HL-60/S4 (cell line): ENCODE measurements at regions not wholly inside any gene's neighbourhood (a gene's known extent, or its start where the extent isn't known, plus 50 kb on each side); places are given as distances from the start of the nearest gene placed in this dataset.
"Not testable (repeated sequence)": the region's sequence is repeated elsewhere in the genome, so short reads cannot be mapped to it uniquely, and the experiment has no call there.

Source experiments
- in situ Hi-C: fragments of 300-500 bp; cut with MboI; formaldehyde crosslinking; loops from 2 replicates; pipeline ENCODE4 v1.14.3; 2022; ENCODE audit warnings: low sequenced_read_pairs

DNA sequence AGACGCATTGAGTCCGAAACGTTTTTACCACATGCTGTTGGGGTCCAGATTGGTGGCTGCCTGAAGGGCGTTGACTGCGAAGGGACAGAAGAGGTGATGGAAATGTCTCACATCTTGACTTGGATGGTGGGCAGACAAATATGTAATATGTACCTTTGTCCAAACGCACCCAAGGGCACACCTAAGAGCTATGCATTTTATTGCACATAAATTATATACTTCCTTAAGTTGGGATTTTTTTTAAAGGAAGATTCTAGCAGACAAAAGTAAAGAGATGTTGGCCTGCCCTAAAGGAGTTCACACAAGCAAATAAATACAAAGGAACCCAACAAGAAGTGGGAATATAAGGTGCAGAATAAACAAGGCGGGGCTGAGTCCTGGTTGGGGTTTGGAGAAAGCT lies 91.1 kb upstream of the TBL1X start:
- in situ Hi-C loops = no loop called here

DNA sequence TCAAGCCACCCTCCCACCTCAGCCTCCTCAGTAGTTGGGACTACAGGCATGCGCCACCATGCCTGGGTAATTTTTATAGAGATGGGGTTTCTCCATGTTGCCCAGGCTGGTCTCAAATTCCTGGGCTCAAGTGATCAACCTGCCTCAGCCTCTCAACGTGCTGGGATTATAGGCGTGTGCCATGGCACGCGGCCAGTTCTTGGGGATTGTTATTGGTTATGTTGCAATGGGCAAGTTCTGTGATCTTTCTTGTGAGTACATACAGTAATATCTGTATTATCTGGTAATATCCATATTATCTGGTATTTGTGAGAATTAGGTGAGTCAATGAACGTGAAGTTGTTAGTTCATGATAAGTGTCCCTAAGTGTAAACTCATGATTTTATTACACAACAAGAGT lies 90.3 kb upstream of the TBL1X start:
- in situ Hi-C loops = no loop called here

DNA sequence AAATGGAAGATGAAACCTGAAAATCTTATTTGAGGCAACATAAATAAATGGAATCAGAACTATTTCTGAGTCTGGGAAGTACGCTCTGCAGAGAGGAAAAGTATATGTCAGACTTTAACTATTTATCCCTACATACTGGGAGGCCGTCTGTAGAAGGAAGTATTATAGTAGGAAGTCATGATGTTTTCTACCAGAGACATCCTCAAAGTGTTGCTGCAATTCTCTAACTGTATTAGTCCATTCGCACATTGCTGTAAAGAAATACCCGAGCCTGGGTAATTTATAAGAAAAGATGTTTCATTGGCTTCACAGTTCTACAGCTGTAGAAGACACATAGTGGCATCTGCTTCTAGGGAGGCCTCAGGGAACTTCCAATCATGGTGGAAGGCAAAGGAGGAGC lies 88.7 kb upstream of the TBL1X start:
- in situ Hi-C loops = no loop called here

DNA sequence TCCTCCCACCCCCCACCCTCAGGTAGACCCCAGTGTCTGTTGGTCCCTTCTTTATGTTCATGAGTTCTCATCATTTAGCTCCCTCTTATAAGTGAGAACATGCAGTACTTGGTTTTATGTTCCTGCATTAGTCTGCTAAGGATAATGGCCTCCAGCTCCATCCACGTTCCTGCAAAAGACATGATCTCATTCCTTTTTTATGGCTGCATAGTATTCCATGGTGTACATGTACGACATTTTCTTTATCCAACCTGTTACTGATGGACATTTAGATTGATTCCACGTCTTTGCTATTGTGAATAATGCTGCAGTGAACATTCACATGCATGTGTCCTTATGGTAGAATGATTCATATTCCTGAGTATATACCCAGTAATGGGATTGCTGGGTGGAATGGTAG lies 87.6 kb upstream of the TBL1X start:
- in situ Hi-C loops = not testable (repeated sequence)

DNA sequence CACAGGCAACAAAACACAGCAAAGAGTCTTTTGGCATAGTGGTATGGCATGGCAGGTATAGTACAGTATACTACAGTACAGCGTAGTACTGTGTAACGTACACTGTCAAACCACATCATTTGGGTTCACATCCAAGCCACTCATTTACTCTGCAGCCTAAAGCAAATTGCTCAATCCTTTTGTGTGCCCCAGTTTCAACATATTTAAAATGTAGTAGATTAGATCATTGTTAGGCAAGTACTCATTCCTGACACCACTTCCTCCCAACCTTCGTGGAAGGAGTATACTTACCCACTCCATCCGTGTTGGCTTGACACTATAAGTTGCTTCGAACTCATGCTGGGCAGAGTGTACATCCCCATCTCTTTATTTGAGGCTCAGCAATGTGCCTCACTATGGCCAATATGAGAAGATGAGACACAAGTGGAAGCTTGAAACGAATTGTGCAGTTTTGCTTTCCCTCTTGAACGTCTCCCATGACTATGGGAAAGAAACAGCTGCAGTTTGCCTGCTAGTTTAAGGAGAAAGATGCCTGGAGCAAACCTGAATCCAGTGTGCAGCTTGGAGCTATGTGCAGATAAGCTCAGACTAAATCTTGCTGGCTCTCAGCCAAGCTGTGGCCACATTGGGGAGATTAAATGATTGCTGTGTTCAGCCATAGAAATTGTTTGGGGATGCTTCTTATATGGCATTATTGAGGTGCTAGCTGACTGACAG lies 85.7 kb upstream of the TBL1X start:
- in situ Hi-C loops = no loop called here

DNA sequence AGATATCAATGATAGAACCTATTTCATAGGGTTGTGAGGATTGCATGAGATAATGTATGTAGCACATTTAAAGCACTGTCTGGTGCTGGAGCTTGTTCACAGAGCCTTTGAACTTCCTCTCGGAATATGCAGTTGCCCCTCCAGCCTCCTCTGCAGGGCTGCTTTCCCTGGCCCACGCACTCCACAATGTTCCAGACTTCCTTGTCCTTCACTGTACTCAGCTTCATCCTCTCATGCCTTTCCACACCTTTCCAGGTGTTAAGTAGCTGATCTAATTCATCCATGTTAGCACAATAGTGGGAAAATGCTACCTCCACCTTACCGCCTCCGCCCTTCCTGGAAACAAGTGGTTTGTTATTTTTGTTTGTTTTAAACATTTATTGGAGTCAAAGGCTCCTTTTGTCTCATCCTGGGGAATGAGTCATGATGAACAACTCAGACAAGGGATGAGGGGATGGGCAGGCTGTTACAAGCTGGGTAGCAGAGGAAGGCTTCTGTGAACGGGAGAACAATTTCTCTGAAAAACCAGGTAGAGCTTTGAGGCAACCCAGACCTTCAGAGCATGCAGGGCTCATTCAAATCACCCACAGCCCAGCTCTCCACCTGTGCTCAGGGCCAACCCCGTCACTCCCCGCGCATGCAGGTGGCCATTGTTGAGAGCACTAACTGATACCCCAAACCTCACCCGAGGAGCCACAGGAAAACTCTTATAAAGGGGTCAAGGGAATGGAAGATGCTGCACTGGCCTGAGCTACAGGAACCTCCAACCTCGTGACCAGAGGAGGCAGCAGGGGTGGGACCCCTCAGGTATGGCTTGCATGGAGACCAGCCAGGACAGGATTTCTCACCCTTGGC lies 84.9 kb upstream of the TBL1X start:
- in situ Hi-C loops = no loop called here

DNA sequence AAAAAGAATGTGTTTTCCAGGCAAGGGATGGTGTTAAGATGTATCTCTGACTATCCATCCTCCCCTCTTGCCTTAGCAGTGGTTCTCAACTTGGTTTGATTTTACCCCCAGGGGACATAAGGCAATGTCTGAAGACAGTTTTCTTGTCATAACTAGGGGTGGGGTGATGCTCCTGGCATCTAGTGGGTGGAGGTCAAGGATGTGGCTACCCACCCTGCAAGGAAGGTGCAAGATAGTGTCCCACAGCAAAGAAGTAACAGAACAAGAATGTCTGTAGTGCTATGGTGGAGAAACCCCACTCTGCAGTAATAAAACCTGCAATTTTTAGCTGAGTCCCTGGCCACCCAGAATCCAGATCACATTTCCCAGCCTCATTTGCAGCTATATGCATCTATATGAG lies 81.2 kb upstream of the TBL1X start:
- in situ Hi-C loops = no loop called here

DNA sequence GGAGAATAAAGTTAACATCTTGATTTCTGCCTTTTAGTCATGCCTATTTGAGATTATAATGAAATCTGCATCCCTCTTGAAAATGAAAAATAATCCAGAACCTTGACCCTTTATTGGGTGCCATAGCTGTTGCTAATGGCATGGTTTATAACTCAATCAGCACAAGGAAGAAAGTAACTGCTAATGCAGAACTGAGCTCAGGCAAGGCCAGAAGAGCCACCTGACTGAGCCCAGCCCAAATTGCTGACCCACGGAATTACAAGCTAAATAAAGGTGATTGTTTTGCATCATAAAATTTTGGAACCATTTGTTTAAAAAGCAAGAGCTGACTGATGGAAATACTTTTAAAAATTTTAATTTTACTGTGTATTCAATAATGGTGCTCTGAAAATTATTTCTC lies 76.4 kb upstream of the TBL1X start:
- in situ Hi-C loops = no loop called here

DNA sequence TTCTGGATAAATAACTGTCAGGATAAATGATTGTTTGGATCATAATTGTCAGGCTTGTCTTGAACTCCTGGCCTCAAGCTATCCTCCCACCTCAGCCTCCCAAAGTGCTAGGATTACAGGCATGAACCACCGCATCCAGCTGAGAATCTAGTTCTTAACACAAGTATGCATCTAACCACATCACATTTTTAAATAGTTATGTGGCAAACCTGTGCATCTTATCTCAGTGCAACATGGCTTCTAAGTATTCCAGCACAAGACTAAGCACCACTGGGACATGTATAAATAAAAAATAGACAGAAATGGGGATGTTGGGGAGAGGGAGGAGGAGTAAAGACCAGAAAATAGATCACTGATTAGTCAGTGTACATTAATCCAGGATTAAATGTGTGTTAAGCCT lies 74.7 kb upstream of the TBL1X start:
- in situ Hi-C loops = no loop called here

DNA sequence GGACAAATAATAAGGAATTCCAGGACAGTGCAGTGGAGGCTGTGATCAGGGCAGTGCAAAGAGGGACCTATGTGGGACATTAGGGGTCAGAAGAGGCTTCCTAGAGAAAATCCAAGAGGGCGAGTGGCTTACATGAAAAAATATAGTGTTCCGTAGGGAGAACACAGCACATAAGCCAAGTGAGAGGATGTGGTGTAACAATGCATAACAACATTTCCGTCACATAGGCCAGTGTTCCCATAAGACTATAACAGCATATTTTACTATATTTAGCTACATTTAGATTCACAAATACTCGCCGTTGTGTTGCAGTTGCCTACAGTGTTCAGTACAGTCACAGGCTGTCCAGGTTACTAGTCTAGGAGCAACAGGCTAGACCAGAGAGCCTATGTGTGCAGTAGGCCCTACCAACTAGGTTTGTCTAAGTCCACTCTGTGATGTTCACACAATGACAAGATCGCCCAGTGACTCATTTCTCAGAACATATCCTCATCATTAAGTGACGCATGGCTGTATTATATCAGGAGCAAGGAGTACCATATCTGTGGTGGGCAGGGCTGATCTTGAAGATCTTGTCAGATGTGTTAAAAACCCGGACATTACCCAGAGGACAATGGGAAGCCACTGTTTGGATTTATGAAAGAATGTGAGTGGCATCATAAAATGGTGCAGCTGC lies 74.0 kb upstream of the TBL1X start:
- in situ Hi-C loops = no loop called here

DNA sequence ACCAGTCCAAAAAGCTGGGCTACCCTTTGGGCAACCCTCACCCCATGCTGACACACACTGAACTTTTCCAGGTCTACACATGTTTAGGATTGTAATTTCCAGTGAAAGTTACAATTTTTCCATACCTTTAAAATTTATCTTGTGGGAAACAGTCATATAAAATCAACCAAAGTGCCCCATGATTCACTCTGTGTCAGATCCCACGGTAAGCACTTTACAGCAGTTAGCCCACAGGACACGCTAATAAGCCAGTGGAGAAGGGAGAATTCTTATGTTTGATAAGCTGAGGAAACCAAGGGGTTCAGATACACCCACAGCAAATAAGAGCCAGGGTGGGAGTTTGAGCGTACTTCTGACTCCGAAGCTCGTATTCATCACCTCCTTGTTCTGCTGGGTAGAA lies 72.4 kb upstream of the TBL1X start:
- in situ Hi-C loops = no loop called here

DNA sequence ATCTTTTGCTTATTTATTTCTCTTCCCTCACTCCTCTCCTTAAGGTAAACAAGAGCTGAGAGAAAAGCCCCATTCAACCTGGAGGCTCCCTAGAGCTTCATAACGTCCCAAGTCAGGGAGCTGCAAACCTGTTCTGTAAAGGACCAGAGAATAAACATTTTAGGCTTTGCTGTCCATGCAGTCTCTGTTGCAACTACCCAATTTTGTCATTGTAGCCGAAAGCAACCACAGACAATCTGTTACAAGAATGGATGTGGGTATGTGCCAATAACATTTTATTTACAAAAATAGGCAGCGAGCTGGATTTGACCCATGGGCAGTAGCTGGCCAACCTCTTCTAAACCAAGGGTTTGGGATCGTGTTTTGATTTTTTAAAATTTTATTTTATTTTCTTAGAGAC lies 71.3 kb upstream of the TBL1X start:
- in situ Hi-C loops = no loop called here

DNA sequence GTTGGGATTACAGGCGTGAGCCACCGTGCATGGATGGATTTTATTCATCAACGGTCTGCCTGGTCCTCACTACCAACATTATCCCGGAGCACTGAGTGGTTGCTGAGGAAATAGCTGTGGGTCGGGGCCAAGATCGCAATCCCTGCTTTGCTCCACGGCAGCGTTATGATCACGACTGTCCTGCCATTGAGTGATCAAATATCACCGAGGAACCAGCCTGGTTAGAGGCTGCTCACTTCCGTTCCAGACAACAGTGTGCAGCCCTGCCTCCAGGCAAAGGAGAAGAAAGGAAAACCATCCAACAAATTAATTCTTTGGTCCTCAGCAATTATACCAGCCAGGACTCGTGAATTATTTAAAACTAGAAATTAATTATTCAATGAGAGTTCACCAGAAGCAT lies 70.6 kb upstream of the TBL1X start:
- in situ Hi-C loops = no loop called here

DNA sequence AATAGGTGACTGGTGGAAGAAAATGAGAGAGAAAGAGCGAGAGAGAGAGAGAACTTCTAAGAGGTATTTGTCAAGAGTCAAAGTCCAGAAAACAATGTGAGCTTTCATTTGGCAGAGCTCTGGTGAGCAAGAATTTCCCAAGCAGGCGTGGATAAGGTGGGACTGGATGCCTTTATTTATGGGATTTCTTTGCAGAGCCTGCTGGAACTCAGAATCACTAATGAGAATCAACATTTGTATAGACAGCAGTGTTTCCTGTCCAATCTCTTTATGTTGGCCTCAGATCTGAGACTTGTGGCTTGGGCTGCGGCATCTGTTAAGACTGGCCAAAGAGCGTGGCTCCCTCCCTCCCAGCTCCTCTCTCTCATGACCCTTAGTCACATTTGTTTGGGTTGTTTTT lies 67.9 kb upstream of the TBL1X start:
- in situ Hi-C loops = no loop called here

DNA sequence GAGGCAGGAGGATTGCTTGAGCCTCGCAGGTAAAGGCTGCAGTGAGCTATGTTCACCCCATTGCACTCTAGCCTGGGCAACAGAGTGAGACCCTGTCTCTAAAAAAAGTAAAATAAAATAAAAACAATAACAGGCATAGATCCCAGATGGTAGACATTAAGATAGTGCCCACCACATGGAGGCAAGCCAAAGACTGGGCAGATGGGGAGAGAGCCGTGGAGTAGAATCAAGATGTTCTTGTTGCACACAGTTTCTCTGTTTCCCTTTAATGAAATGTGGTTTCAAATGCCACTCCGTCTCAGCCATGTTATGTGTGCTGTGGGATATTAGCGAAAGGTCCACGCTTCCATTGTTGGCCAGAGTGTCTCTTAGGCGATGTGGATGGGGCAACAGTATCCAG lies 63.8 kb upstream of the TBL1X start:
- in situ Hi-C loops = no loop called here

DNA sequence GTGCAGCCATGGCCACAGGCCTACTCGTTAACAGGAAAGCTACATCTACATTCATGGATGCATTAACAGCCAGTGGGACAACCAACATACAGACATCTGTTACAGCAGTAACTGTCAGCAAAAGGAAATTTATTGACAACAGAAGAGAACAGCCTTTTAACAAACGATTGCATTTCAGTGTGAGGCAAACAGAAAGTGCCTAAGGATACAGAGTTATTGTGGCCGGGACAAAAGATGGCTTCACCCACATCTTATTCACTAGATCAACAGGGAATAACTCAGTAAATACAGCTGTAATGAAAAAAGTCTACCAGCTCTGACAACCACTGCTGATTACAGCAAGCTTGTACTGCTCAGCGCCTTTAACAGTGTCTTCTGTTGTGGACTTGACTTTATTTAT lies 61.5 kb upstream of the TBL1X start:
- in situ Hi-C loops = no loop called here

DNA sequence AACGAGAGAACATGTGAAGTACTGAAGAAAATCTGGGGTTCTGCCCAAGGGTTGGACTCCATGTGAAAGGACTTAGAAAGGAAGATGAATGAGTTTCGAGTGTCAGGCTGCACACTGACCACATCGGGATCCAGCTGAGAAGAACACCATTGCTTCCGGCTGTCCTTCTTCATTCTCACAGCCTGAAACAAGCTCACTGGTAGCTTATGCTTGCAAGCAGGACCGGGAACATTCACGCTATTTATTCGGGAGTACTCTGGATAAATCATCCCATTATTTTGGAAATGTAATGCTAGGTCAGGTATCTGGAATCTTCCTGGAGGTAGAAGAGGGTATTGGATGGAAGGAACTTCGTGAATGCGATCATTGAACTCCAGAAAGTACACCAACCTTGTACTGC lies 59.2 kb upstream of the TBL1X start:
- in situ Hi-C loops = not testable (repeated sequence)

DNA sequence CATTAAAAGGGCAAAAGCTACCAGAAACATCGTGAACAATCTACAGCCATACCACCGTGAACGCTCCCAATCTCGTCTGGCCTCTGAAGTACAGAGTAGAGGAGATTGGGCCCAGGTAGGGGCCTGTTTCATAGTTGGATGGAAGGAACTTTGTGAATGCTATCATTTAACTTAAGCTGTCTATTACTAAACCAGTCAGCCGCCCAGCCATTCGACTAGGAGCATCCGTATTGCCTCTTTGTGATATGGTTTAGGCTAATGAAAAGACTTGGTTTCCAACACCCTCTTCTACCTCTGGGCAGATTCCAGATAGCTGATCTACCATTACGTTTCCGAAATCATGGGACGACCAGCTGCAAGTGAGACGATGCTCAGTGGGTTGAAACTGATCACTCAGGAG lies 54.0 kb upstream of the TBL1X start:
- in situ Hi-C loops = not testable (repeated sequence)

DNA sequence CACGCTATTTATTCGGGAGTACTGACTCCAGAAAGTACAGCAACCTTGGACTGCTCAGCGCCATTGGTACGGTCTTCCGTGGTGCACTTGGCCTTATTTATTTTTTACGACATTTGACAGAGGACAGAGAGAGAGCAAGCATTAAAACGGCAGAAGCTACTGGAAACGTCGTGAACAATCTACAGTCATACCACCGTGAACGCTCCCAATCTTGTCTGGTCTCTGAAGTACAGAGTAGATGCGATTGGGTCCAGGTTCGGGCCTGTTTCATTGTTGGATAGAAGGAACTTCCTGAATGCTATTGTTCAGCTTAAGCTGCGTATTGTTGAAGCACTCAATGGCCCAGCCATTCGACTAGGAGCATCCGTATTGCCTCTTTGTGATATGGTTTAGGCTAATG lies 53.2 kb upstream of the TBL1X start:
- in situ Hi-C loops = not testable (repeated sequence)

DNA sequence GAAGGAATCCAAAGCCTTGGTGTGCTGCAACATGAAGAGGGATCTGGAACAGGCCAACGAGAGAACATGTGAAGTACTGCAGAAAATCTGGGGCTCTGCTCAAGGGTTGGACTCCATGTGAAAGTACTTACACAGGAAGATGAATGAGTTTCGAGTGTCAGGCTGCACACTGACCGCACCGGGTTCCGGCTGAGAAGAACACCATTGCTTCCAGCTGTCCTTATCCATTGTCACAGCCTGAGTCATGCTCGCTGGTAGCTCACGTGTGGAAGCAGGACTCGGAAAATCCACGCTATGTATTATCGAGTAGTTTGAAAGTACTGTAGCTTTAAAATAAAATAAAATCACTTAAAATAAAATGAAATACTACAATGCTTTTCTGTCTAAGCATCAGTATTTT lies 50.4 kb upstream of the TBL1X start:
- in situ Hi-C loops = no loop called here
